Endodermal cell (in vitro differentiated cells): ENCODE measurements at regions not wholly inside any gene's neighbourhood (a gene's known extent, or its start where the extent isn't known, plus 50 kb on each side); places are given as distances from the start of the nearest gene placed in this dataset.

ENCODE experiments used
- DNase-seq: peaks from one replicate; pipeline ENCODE4 v3.0.0-alpha.2; 2017
- H3K27ac ChIP-seq: 2 replicates; pipeline ENCODE4 v1.5.1; 2013; ENCODE audit warnings: mild to moderate bottlenecking, low read depth, low read length, moderate library complexity
- H3K27me3 ChIP-seq: 2 replicates; pipeline ENCODE4 v1.6.1; 2013; ENCODE audit warnings: mild to moderate bottlenecking, low read length, moderate library complexity; ENCODE audit not compliant: insufficient read depth, control insufficient read depth, poor library complexity, severe bottlenecking
- H3K36me3 ChIP-seq: 2 replicates; pipeline ENCODE4 v1.7.0; 2013; ENCODE audit warnings: mild to moderate bottlenecking, low read length, moderate library complexity; ENCODE audit not compliant: control insufficient read depth, insufficient read depth
- H3K4me1 ChIP-seq: one replicate; pipeline ENCODE4 v1.7.0; 2013; ENCODE audit warnings: low read length; ENCODE audit not compliant: control insufficient read depth, insufficient read depth
- H3K4me3 ChIP-seq: 2 replicates; pipeline ENCODE4 v1.5.1; 2013; ENCODE audit warnings: mild to moderate bottlenecking, low read length, moderate library complexity
- H3K9ac ChIP-seq: 2 replicates; pipeline ENCODE4 v1.6.1; 2013; ENCODE audit warnings: mild to moderate bottlenecking, low read length, moderate library complexity; ENCODE audit not compliant: poor library complexity, severe bottlenecking; ENCODE audit errors: extremely low read depth
- H3K9me3 ChIP-seq: 2 replicates; pipeline ENCODE4 v1.6.1; 2013; ENCODE audit warnings: mild to moderate bottlenecking, low read length, moderate library complexity; ENCODE audit not compliant: control insufficient read depth
- H3K27ac Mint-ChIP-seq: 2 replicates; pipeline ENCODE4 v1.8.0; 2020; ENCODE audit warnings: mixed read lengths
- H3K27me3 Mint-ChIP-seq: 2 replicates; pipeline ENCODE4 v1.8.0; 2021; ENCODE audit warnings: mild to moderate bottlenecking, mixed read lengths; ENCODE audit not compliant: insufficient read depth
- H3K36me3 Mint-ChIP-seq: 2 replicates; pipeline ENCODE4 v1.8.0; 2020; ENCODE audit warnings: low read depth, mixed read lengths
- H3K4me1 Mint-ChIP-seq: 2 replicates; pipeline ENCODE4 v1.8.0; 2020; ENCODE audit warnings: mixed read lengths
- H3K4me3 Mint-ChIP-seq: 2 replicates; pipeline ENCODE4 v1.8.0; 2020; ENCODE audit warnings: mild to moderate bottlenecking, moderate library complexity, mixed read lengths
- H3K9me3 Mint-ChIP-seq: 2 replicates; pipeline ENCODE4 v1.8.0; 2020; ENCODE audit warnings: mild to moderate bottlenecking, mixed read lengths
- CTCF ChIP-seq: fragments of 200-600 bp; sonication (generic); conservative IDR thresholded peaks from 2 replicates; pipeline ENCODE4 v1.5.0; 2021; ENCODE audit warnings: antibody characterized with exemption, mild to moderate bottlenecking
- WGBS, 2 experiments: methylation state at CpG; one replicate each; pipeline versions ENCODE4 v1.1.5 to v1.1.7; 2013; ENCODE audit warnings: missing lambda C conversion rate in 2 of 2, mixed read lengths in 1 of 2; ENCODE audit not compliant: insufficient coverage in 1 of 2, insufficient read length in 1 of 2; 5-methylcytosine and 5-hydroxymethylcytosine counted together

- Mint-ChIP-seq H3K4me1 (peaks cover 41% of the 10 kb centered on the region), H3K4me3 (no peak overlapping the region)
These were observed 178.1 kb downstream of the ETNK1 start for GRCh38 chr12:22802883-22803630.

GRCh38 chr12:22803725-22804124, 178.8 kb downstream of the ETNK1 start:
- no peak overlapping the region for H3K4me3 ChIP-seq
- H3K27me3 Mint-ChIP-seq: no peaks in the 10 kb centered on the region
- no peaks in the 10 kb centered on the region for H3K4me1 ChIP-seq
- peak; percentile 80 for TF ChIP-seq CTCF
- H3K27ac ChIP-seq: no peak overlapping the region
- no peak overlapping the region for H3K4me3 Mint-ChIP-seq
- H3K36me3 ChIP-seq: peaks cover 54% of the 10 kb centered on the region
- peaks cover 39% of the 10 kb centered on the region for H3K4me1 Mint-ChIP-seq
- 91 to 92% methylated on average over 4 to 6 of the region's 6 CpGs for WGBS, 2 experiments
- no peaks in the 10 kb centered on the region for H3K9me3 Mint-ChIP-seq
- H3K27me3 ChIP-seq: no peaks in the 10 kb centered on the region
- peak; percentile 83 for DNase-seq
- peak overlapping the region; percentile 63 for H3K27ac Mint-ChIP-seq
- H3K9ac ChIP-seq: no peak overlapping the region
- H3K9me3 ChIP-seq: no peaks in the 10 kb centered on the region
- peaks cover 48% of the 10 kb centered on the region for H3K36me3 Mint-ChIP-seq

More at GRCh38 chr12:22802883-22803630, 178.1 kb downstream of the ETNK1 start:
- no peak for TF ChIP-seq CTCF
- Histone ChIP-seq H3K9me3 (no peaks in the 10 kb centered on the region), H3K27me3 (no peaks in the 10 kb centered on the region), H3K4me3 (no peak overlapping the region), H3K4me1 (no peaks in the 10 kb centered on the region), H3K9ac (no peak overlapping the region), H3K27ac (no peak overlapping the region), H3K36me3 (peaks cover 59% of the 10 kb centered on the region)
- Mint-ChIP-seq H3K36me3 (peaks cover 44% of the 10 kb centered on the region), H3K27me3 (no peaks in the 10 kb centered on the region), H3K27ac (peak overlapping the region; percentile 2), H3K9me3 (no peaks in the 10 kb centered on the region)
- no peak for DNase-seq
- WGBS, 2 experiments: 92 to 100% methylated on average over 1 to 4 of the region's 4 CpGs

GRCh38 chr12:22808860-22809259, 183.9 kb downstream of the ETNK1 start:
- DNase-seq: no peak
- Histone ChIP-seq H3K9me3 (no peaks in the 10 kb centered on the region), H3K9ac (no peak overlapping the region), H3K4me3 (no peak overlapping the region), H3K4me1 (no peaks in the 10 kb centered on the region), H3K36me3 (peaks cover 35% of the 10 kb centered on the region), H3K27me3 (no peaks in the 10 kb centered on the region), H3K27ac (no peak overlapping the region)
- H3K27me3 Mint-ChIP-seq: no peaks in the 10 kb centered on the region
- WGBS, 2 experiments: 80 to 94% methylated on average over 1 to 2 of the region's 2 CpGs
- H3K4me1 Mint-ChIP-seq: peaks cover 15% of the 10 kb centered on the region
- TF ChIP-seq CTCF: no peak
- H3K27ac Mint-ChIP-seq: no peak overlapping the region
- H3K9me3 Mint-ChIP-seq: no peaks in the 10 kb centered on the region
- no peak overlapping the region for H3K4me3 Mint-ChIP-seq
- H3K36me3 Mint-ChIP-seq: peaks cover 47% of the 10 kb centered on the region
